Transverse colon (tissue), 4 donors: ENCODE measurements at regions not wholly inside any gene's neighbourhood (a gene's known extent, or its start where the extent isn't known, plus 50 kb on each side); places are given as distances from the start of the nearest gene placed in this dataset.
"Not testable (repeated sequence)": the region's sequence is repeated elsewhere in the genome, so short reads cannot be mapped to it uniquely, and the experiment has no call there.

Experiments
- DNase-seq: peaks from one replicate; pipeline ENCODE4 v3.0.0-alpha.2; 2019
- H3K27ac ChIP-seq, 4 donors: fragments of 200-600 bp; sonication (generic); 2 replicates each; pipeline ENCODE4 v1.5.1; 2016 to 2018; ENCODE audit warnings: inconsistent platforms in 4 of 4
- H3K27me3 ChIP-seq: fragments of 200-600 bp; sonication (generic); 2 replicates; pipeline ENCODE4 v1.5.1; 2017; ENCODE audit warnings: inconsistent platforms
- H3K36me3 ChIP-seq, 4 donors: fragments of 200-600 bp; sonication (generic); 2 replicates each; pipeline ENCODE4 v1.5.1; 2017 to 2019; ENCODE audit warnings: inconsistent platforms in 4 of 4
- H3K4me1 ChIP-seq, 4 donors: fragments of 200-600 bp; sonication (generic); 2 replicates each; pipeline ENCODE4 v1.5.1; 2017 to 2020; ENCODE audit warnings: inconsistent platforms in 4 of 4
- H3K4me3 ChIP-seq, 4 donors: fragments of 200-600 bp; sonication (generic); 1 replicate in 1 of 4; 2 replicates in 3 of 4; pipeline versions ENCODE4 v1.5.1 to v1.6.1; 2017 to 2019; ENCODE audit warnings: inconsistent platforms in 4 of 4
- H3K9me3 ChIP-seq, 2 donors: fragments of 200-600 bp; sonication (generic); 2 replicates each; pipeline ENCODE4 v1.5.1; 2017 to 2019; ENCODE audit warnings: inconsistent platforms in 2 of 2
- CTCF ChIP-seq, 5 experiments: fragments of 200-600 bp in 3 of 5; fragments of 450-650 bp in 2 of 5; sonication (generic) in 3 of 5; IDR thresholded peaks; 1 replicate in 2 of 5; 2 replicates in 3 of 5; pipeline ENCODE4 v1.5.1; 2016 to 2017; ENCODE audit warnings: antibody characterized with exemption in 5 of 5, inconsistent platforms in 3 of 5, mild to moderate bottlenecking in 2 of 5, moderate library complexity in 1 of 5
- EP300 ChIP-seq: sonication (generic); formaldehyde crosslinking; IDR thresholded peaks from one replicate; pipeline ENCODE4 v1.6.1; 2017; ENCODE audit warnings: antibody characterized with exemption, low read depth
- POLR2A ChIP-seq: fragments of 450-650 bp; IDR thresholded peaks from one replicate; pipeline ENCODE4 v1.6.1; 2016; ENCODE audit warnings: antibody characterized with exemption, mild to moderate bottlenecking, moderate library complexity
- POLR2AphosphoS5 ChIP-seq, 3 donors: sonication (generic); formaldehyde crosslinking; IDR thresholded peaks; one replicate each; pipeline ENCODE4 v1.6.1; 2016; ENCODE audit warnings: antibody characterized with exemption in 3 of 3
- WGBS, 2 donors: methylation state at CpG; one replicate each; pipeline ENCODE4 v1.1.5; 2018; ENCODE audit warnings: low coverage in 1 of 2; 5-methylcytosine and 5-hydroxymethylcytosine counted together
- in situ Hi-C, 4 donors: fragments of 200-750 bp; cut with MboI; loops; one replicate each; pipeline versions ENCODE4 v1.15.0 to v1.15.1; 2017; ENCODE audit warnings: low sequenced_read_pairs in 3 of 4, low pct_ligation_motif_present in 1 of 4, low pct_unique_long_range_greater_than_20kb in 1 of 4
- intact Hi-C: fragments of 100-400 bp; cut with DNase I; formaldehyde crosslinking; loops from one replicate; pipeline ENCODE4 v1.15.1; 2023; ENCODE audit warnings: low total_unique reads

- intact Hi-C loops: no loop called here
- H3K27me3 ChIP-seq: no peaks in the 10 kb centered on the region
- no peak overlapping the region for H3K27ac ChIP-seq
- H3K36me3 ChIP-seq: no peaks in the 10 kb centered on the region
- H3K4me1 ChIP-seq: no peaks in the 10 kb centered on the region
- H3K9me3 ChIP-seq: no peaks in the 10 kb centered on the region
- in situ Hi-C loops: no loop called here
- no peak overlapping the region for H3K4me3 ChIP-seq
- TF ChIP-seq POLR2AphosphoS5 (IDR thresholded peaks at IDR 0.05): no peak
- no peak for TF ChIP-seq EP300
- TF ChIP-seq CTCF (IDR thresholded peaks at IDR 0.05): no peak
- TF ChIP-seq POLR2A: no peak
- DNase-seq: no peak
- WGBS, 2 donors: 52 to 70% methylated on average over 4 of the region's 4 CpGs
These were observed 75.0 kb upstream of the EZR start for GRCh38 chr6:158894193-158894592.

GRCh38 chr6:158892266-158892665 is 73.1 kb upstream of the EZR start:
- H3K36me3 ChIP-seq: no peaks in the 10 kb centered on the region
- H3K27me3 ChIP-seq: no peaks in the 10 kb centered on the region
- no peaks in the 10 kb centered on the region for H3K4me1 ChIP-seq
- no peak for DNase-seq
- intact Hi-C loops: no loop called here
- H3K4me3 ChIP-seq: no peak overlapping the region
- no peaks in the 10 kb centered on the region for H3K9me3 ChIP-seq
- in situ Hi-C loops: no loop called here
- 67 to 73% methylated on average over 3 of the region's 3 CpGs for WGBS, 2 donors
- no peak for TF ChIP-seq POLR2A
- TF ChIP-seq EP300: no peak
- no peak for TF ChIP-seq POLR2AphosphoS5 (IDR thresholded peaks at IDR 0.05)
- TF ChIP-seq CTCF (IDR thresholded peaks at IDR 0.05): no peak
- no peak overlapping the region for H3K27ac ChIP-seq

GRCh38 chr6:158891560-158891959 is 72.4 kb upstream of the EZR start:
- H3K4me3 ChIP-seq, DNase-seq, H3K27ac ChIP-seq, H3K27me3 ChIP-seq, intact Hi-C loops, H3K9me3 ChIP-seq, H3K4me1 ChIP-seq, in situ Hi-C loops, H3K36me3 ChIP-seq: not testable (repeated sequence)
- 93 to 100% methylated on average over 4 to 6 of the region's 6 CpGs for WGBS, 2 donors

GRCh38 chr6:158888171-158888570 is 69.0 kb upstream of the EZR start:
- intact Hi-C loops, DNase-seq, H3K4me3 ChIP-seq, H3K4me1 ChIP-seq, H3K27ac ChIP-seq, H3K36me3 ChIP-seq, H3K9me3 ChIP-seq, H3K27me3 ChIP-seq, in situ Hi-C loops: not testable (repeated sequence)
- 90 to 95% methylated on average over 3 to 8 of the region's 8 CpGs for WGBS, 2 donors

GRCh38 chr6:158886346-158886977 is 67.3 kb upstream of the EZR start:
- H3K4me1 ChIP-seq, intact Hi-C loops, in situ Hi-C loops, H3K4me3 ChIP-seq, H3K9me3 ChIP-seq, H3K36me3 ChIP-seq, H3K27ac ChIP-seq, H3K27me3 ChIP-seq, DNase-seq: not testable (repeated sequence)
- 89% methylated on average over 15 of the region's 15 CpGs; no CpG with 5 or more reads in 1 of the 2 donors for WGBS, 2 donors

- H3K4me3 ChIP-seq, H3K9me3 ChIP-seq, in situ Hi-C loops, H3K4me1 ChIP-seq, intact Hi-C loops, H3K36me3 ChIP-seq, H3K27me3 ChIP-seq, DNase-seq, H3K27ac ChIP-seq: not testable (repeated sequence)
- 89 to 100% methylated on average over 1 to 3 of the region's 3 CpGs for WGBS, 2 donors
These were observed 62.7 kb upstream of the EZR start for GRCh38 chr6:158881884-158882283.

- H3K36me3 ChIP-seq, intact Hi-C loops, H3K9me3 ChIP-seq, H3K27ac ChIP-seq, DNase-seq, in situ Hi-C loops, H3K4me1 ChIP-seq, H3K27me3 ChIP-seq, H3K4me3 ChIP-seq: not testable (repeated sequence)
- WGBS, 2 donors: 89 to 94% methylated on average over 1 of the region's 1 CpG
These were observed 62.1 kb upstream of the EZR start for GRCh38 chr6:158881276-158881675.
